ENCODE measurements at regions not wholly inside any gene's neighbourhood (a gene's known extent, or its start where the extent isn't known, plus 50 kb on each side); places are given as distances from the start of the nearest gene placed in this dataset.

DNA sequence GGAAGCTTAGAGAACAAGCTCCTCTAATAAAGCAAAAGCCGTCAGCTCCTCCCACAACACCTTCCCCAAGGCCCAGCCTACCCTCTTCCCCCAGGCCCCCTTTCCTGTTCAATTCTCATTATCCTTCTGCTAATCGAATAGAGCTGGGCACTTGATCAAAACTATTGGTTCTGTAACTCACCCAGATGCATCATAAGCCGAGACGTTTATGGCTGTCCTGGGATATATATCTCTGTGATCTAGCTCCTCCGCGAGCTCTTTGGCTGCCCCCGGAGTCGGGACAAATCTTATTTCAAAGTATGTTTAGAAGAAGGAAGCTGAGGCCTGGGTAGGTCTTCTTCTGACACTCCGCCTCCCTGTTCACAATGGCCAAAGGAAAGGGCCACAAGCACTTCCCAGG is 88.3 kb upstream of the KLHL29 start:
- TF ChIP-seq, protein P1, sequence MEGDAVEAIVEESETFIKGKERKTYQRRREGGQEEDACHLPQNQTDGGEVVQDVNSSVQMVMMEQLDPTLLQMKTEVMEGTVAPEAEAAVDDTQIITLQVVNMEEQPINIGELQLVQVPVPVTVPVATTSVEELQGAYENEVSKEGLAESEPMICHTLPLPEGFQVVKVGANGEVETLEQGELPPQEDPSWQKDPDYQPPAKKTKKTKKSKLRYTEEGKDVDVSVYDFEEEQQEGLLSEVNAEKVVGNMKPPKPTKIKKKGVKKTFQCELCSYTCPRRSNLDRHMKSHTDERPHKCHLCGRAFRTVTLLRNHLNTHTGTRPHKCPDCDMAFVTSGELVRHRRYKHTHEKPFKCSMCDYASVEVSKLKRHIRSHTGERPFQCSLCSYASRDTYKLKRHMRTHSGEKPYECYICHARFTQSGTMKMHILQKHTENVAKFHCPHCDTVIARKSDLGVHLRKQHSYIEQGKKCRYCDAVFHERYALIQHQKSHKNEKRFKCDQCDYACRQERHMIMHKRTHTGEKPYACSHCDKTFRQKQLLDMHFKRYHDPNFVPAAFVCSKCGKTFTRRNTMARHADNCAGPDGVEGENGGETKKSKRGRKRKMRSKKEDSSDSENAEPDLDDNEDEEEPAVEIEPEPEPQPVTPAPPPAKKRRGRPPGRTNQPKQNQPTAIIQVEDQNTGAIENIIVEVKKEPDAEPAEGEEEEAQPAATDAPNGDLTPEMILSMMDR (conservative IDR thresholded peaks at IDR 0.05) = no peak
- Mint-ChIP-seq H3K9me3 (peaks cover 3% of the 10 kb centered on the region), H3K27ac (ENCODE audit: unreplicated experiment) (no peak overlapping the region), H3K4me1 (peaks cover 6% of the 10 kb centered on the region), H3K27me3 (ENCODE audit: low read depth) (no peaks in the 10 kb centered on the region), H3K36me3 (ENCODE audit: low read depth) (no peaks in the 10 kb centered on the region), H3K4me3 (no peak overlapping the region)
- DNase-seq (ENCODE audit: low read depth, low spot score) = no peak

DNA sequence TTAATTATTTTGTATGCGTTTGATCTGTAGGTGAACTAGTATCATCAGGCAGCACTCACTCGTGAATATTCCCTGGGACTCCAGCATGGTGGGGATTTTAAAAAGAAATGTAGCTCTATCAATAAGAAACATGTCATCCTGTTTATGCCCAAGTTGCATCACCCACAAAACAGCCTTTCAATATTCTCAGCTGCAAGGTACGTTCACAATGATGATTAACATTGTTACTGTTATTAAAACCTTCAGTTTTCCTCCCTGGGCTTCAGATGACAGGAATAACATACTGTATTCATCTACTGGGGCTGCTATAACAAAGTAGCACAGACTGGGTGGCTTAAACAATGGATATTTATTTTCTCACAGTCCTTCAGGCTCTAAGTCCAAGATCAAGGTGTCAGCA is 87.9 kb upstream of the KLHL29 start:
- peaks cover 6% of the 10 kb centered on the region for H3K4me1 Mint-ChIP-seq
- H3K4me3 Mint-ChIP-seq = no peak overlapping the region
- no peaks in the 10 kb centered on the region for H3K36me3 Mint-ChIP-seq (ENCODE audit: low read depth)
- no peak overlapping the region for H3K27ac Mint-ChIP-seq (ENCODE audit: unreplicated experiment)
- no peaks in the 10 kb centered on the region for H3K27me3 Mint-ChIP-seq (ENCODE audit: low read depth)
- TF ChIP-seq, protein P1 (conservative IDR thresholded peaks at IDR 0.05) = no peak
- DNase-seq (ENCODE audit: low read depth, low spot score) = no peak
- peaks cover 3% of the 10 kb centered on the region for H3K9me3 Mint-ChIP-seq

DNA sequence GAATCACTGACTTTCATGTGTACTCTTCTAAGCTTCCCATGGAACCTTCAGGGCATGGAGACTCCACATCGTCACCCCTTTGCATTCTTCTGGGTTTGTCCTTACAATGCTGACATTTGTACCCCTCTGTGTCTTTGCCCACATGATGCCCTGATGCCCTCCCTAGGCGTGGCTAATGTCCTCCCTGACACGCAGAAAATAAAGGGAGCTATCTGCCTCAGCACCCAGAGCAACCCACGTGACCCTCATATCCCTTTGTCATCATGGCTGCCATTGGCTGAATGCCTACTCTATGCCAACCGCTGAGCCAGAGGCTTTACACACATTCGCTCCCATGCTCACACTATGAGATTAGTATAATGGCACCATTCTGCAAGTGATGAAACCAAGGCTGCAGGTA is 86.4 kb upstream of the KLHL29 start:
- Mint-ChIP-seq H3K27ac (ENCODE audit: unreplicated experiment) (peak overlapping the region; percentile 73), H3K4me1 (peaks cover 6% of the 10 kb centered on the region), H3K4me3 (no peak overlapping the region), H3K27me3 (ENCODE audit: low read depth) (no peaks in the 10 kb centered on the region), H3K36me3 (ENCODE audit: low read depth) (no peaks in the 10 kb centered on the region), H3K9me3 (peaks cover 3% of the 10 kb centered on the region)
- DNase-seq (ENCODE audit: low read depth, low spot score) = no peak
- TF ChIP-seq, protein P1 (conservative IDR thresholded peaks at IDR 0.05) = no peak

DNA sequence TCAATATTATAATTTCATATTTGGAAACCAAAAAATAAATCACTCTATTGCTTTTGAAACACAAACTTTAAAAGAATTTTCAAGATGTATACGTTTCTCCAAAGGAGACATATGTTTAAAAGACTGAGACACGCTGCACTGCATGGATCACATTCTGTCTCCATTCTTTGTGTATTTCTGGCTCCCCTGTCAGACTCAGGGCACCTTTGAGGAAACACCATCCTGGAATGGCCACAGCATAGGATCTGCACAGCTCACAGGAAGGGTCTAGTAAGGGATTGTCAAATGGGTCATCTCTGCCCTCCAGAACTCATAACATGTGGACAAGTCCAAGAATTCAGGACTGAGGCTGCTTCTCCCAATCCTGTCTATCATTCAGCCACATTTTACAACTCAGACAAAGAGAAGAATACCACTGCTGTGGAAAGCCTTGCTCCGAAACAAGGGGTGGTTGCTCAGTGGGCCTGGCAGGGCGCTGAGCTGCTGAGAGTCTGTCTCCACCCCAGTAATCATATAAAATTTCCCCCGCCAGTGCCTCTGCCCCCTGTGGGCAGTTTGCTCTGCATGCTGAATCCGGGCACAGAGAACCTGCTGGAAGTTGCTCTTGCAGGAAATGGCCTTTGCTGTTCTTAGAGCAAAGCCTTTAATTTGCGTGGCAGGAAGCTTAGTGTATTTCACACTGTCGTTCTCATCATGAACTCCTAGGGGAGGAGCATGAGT is 85.3 kb upstream of the KLHL29 start:
- Mint-ChIP-seq H3K9me3 (peaks cover 2% of the 10 kb centered on the region), H3K36me3 (ENCODE audit: low read depth) (no peaks in the 10 kb centered on the region), H3K27ac (ENCODE audit: unreplicated experiment) (no peak overlapping the region), H3K27me3 (ENCODE audit: low read depth) (no peaks in the 10 kb centered on the region), H3K4me3 (no peak overlapping the region), H3K4me1 (peaks cover 6% of the 10 kb centered on the region)
- TF ChIP-seq, protein P1 (conservative IDR thresholded peaks at IDR 0.05) = no peak
- DNase-seq (ENCODE audit: low read depth, low spot score) = no peak

DNA sequence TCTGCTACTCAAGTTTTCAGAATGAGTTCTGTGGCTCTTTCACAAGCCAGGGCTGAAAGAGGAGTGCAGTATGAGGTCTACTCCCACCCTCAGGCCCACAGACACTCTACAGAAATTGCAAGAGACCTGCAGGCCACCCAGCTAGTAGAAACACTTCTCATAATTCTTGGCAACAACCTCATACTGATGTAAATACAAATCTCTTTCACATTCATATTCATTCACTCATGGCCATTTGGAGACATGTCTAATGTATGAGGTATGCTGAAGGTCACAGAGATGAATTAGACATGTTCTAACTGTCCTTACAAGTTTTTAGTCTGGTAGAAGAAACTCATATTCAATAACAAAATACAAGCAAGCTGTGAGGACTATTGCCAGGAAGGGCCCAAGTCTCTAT is 83.8 kb upstream of the KLHL29 start:
- H3K27ac Mint-ChIP-seq (ENCODE audit: unreplicated experiment) = no peak overlapping the region
- no peaks in the 10 kb centered on the region for H3K27me3 Mint-ChIP-seq (ENCODE audit: low read depth)
- TF ChIP-seq, protein P1 (conservative IDR thresholded peaks at IDR 0.05) = no peak
- DNase-seq (ENCODE audit: low read depth, low spot score) = no peak
- H3K4me3 Mint-ChIP-seq = no peak overlapping the region
- H3K9me3 Mint-ChIP-seq = peaks cover 2% of the 10 kb centered on the region
- H3K4me1 Mint-ChIP-seq = peaks cover 6% of the 10 kb centered on the region
- no peaks in the 10 kb centered on the region for H3K36me3 Mint-ChIP-seq (ENCODE audit: low read depth)

Measured in neural crest cell (in vitro differentiated cells).